DOHH2 (cell line): ENCODE measurements at regions not wholly inside any gene's neighbourhood (a gene's known extent, or its start where the extent isn't known, plus 50 kb on each side); places are given as distances from the start of the nearest gene placed in this dataset.

Experiments used
- H3F3A ChIP-seq: fragments of 200-600 bp; sonication (generic), shearing (Covaris generic); 2 replicates; pipeline ENCODE4 v1.6.0; 2016; ENCODE audit warnings: antibody characterized with exemption, mild to moderate bottlenecking; ENCODE audit not compliant: control insufficient read depth, insufficient read depth
- H3K27ac ChIP-seq: fragments of 200-600 bp; sonication (generic); 2 replicates; pipeline ENCODE4 v1.5.1; 2014; ENCODE audit warnings: low read depth, mild to moderate bottlenecking, low read length, moderate library complexity
- H3K27me3 ChIP-seq: fragments of 200-600 bp; sonication (generic); 2 replicates; pipeline ENCODE4 v1.6.1; 2014; ENCODE audit warnings: mild to moderate bottlenecking, low read length, mixed read lengths; ENCODE audit not compliant: control insufficient read depth
- H3K36me3 ChIP-seq: fragments of 200-600 bp; sonication (generic); 2 replicates; pipeline ENCODE4 v1.6.1; 2014; ENCODE audit warnings: mild to moderate bottlenecking, low read length, moderate library complexity, mixed read lengths; ENCODE audit not compliant: control insufficient read depth
- H3K4me1 ChIP-seq: fragments of 200-600 bp; sonication (generic); 2 replicates; pipeline ENCODE4 v1.6.1; 2014; ENCODE audit warnings: mild to moderate bottlenecking, low read length, mixed read lengths; ENCODE audit not compliant: control insufficient read depth
- H3K4me2 ChIP-seq: fragments of 200-600 bp; sonication (generic); 2 replicates; pipeline ENCODE4 v1.6.0; 2014; ENCODE audit warnings: mild to moderate bottlenecking, low read length, moderate library complexity
- H3K4me3 ChIP-seq: fragments of 200-600 bp; sonication (generic); 2 replicates; pipeline ENCODE4 v1.5.1; 2014; ENCODE audit warnings: mild to moderate bottlenecking, low read length, mixed read lengths
- H3K79me2 ChIP-seq: fragments of 200-600 bp; sonication (generic); 2 replicates; pipeline ENCODE4 v1.6.1; 2014; ENCODE audit warnings: mild to moderate bottlenecking, low read length, mixed read lengths; ENCODE audit not compliant: control insufficient read depth
- H3K9me2 ChIP-seq: fragments of 200-600 bp; sonication (generic); replicated peaks from 2 replicates; pipeline ENCODE4 v1.6.1; 2014; ENCODE audit warnings: mild to moderate bottlenecking, low read length, mixed read lengths; ENCODE audit not compliant: control insufficient read depth
- H3K9me3 ChIP-seq: fragments of 200-600 bp; sonication (generic); 2 replicates; pipeline ENCODE4 v1.6.1; 2014; ENCODE audit warnings: antibody characterized with exemption, low read length, mixed read lengths; ENCODE audit not compliant: control insufficient read depth, insufficient read depth
- H4K20me1 ChIP-seq: fragments of 200-600 bp; sonication (generic); 2 replicates; pipeline ENCODE4 v1.6.0; 2014; ENCODE audit warnings: low read depth, mild to moderate bottlenecking, antibody characterized with exemption, low read length, moderate library complexity; ENCODE audit not compliant: control insufficient read depth, insufficient read depth
- CTCF ChIP-seq: fragments of 200-600 bp; sonication (generic); IDR thresholded peaks from one replicate; pipeline ENCODE4 v1.5.1; 2014; ENCODE audit warnings: antibody characterized with exemption, mild to moderate bottlenecking, low read depth, low read length; ENCODE audit not compliant: poor library complexity, severe bottlenecking
- EZH2phosphoT487 ChIP-seq: fragments of 200-600 bp; sonication (generic); IDR thresholded peaks from 2 replicates; pipeline ENCODE4 v1.6.1; 2017; ENCODE audit warnings: borderline replicate concordance, mild to moderate bottlenecking, antibody characterized with exemption, low read length, moderate library complexity, mixed read lengths

- Histone ChIP-seq H3K9me2 (no peaks in the 10 kb centered on the region; the same call in 1 of the 2 replicates), H3K4me2 (no peak overlapping the region), H4K20me1 (no peaks in the 10 kb centered on the region), H3K27me3 (peaks cover 7% of the 10 kb centered on the region; the same call in 1 of the 2 replicates), H3F3A (no peaks in the 10 kb centered on the region), H3K79me2 (no peaks in the 10 kb centered on the region), H3K36me3 (no peaks in the 10 kb centered on the region), H3K9me3 (no peaks in the 10 kb centered on the region), H3K4me1 (0 out of 2 replicates have a peak, but pooled peaks cover 3% of the 10 kb centered on the region), H3K27ac (no peak overlapping the region), H3K4me3 (no peak overlapping the region)
- TF ChIP-seq CTCF (no peak), EZH2phosphoT487 (no peak)
These were observed 172.5 kb downstream of the ABHD5 start for GRCh38 chr3:43862992-43863805.

- Histone ChIP-seq H3K79me2 (no peaks in the 10 kb centered on the region), H3K4me1 (no peaks in the 10 kb centered on the region), H3K4me2 (no peak overlapping the region), H3F3A (no peaks in the 10 kb centered on the region), H3K9me3 (no peaks in the 10 kb centered on the region), H3K4me3 (no peak overlapping the region), H3K9me2 (no peaks in the 10 kb centered on the region; the same call in 1 of the 2 replicates), H4K20me1 (no peaks in the 10 kb centered on the region), H3K27me3 (peaks cover 6% of the 10 kb centered on the region; the same call in 1 of the 2 replicates), H3K27ac (no peak overlapping the region), H3K36me3 (no peaks in the 10 kb centered on the region)
- TF ChIP-seq CTCF (no peak), EZH2phosphoT487 (no peak)
These were observed 173.5 kb downstream of the ABHD5 start for GRCh38 chr3:43863966-43864933.

- no peak overlapping the region for H3K27ac ChIP-seq
- H3K4me3 ChIP-seq, result no peak overlapping the region
- H3K4me2 ChIP-seq, result no peak overlapping the region
- peaks cover 8% of the 10 kb centered on the region for H3K27me3 ChIP-seq
- H3K79me2 ChIP-seq, result no peaks in the 10 kb centered on the region
- no peak for TF ChIP-seq CTCF
- TF ChIP-seq EZH2phosphoT487, result no peak
- no peaks in the 10 kb centered on the region for H3K4me1 ChIP-seq
- no peaks in the 10 kb centered on the region for H3F3A ChIP-seq
- no peaks in the 10 kb centered on the region; the same call in 1 of the 2 replicates for H3K9me2 ChIP-seq
- H3K36me3 ChIP-seq, result no peaks in the 10 kb centered on the region
- no peaks in the 10 kb centered on the region for H4K20me1 ChIP-seq
- H3K9me3 ChIP-seq, result no peaks in the 10 kb centered on the region
These were observed 174.6 kb downstream of the ABHD5 start for GRCh38 chr3:43865351-43865750.
